ENCODE measurements at regions not wholly inside any gene's neighbourhood (a gene's known extent, or its start where the extent isn't known, plus 50 kb on each side); places are given as distances from the start of the nearest gene placed in this dataset.

- no peak for DNase-seq
Observed at GRCh38 chr13:39981056-39981455, 325.6 kb downstream of the COG6 start.

GRCh38 chr13:39982745-39983144 lies 327.3 kb downstream of the COG6 start:
- no peak for DNase-seq

- DNase-seq = no peak
Observed at GRCh38 chr13:39985071-39985470, 329.6 kb downstream of the COG6 start.

GRCh38 chr13:39988351-39988750 lies 332.9 kb downstream of the COG6 start:
- DNase-seq = no peak

- DNase-seq = no peak
Observed at GRCh38 chr13:39998166-39998565, 342.7 kb downstream of the COG6 start.

GRCh38 chr13:40002016-40002415 lies 346.6 kb downstream of the COG6 start:
- no peak for DNase-seq

GRCh38 chr13:40013554-40013953 lies 358.1 kb downstream of the COG6 start:
- no peak for DNase-seq

- no peak for DNase-seq
Observed at GRCh38 chr13:40016953-40017660, 361.6 kb downstream of the COG6 start.

- DNase-seq = no peak
Observed at GRCh38 chr13:40017662-40018262, 362.3 kb downstream of the COG6 start.

GRCh38 chr13:40023595-40024203 lies 368.2 kb downstream of the COG6 start:
- DNase-seq = no peak

GRCh38 chr13:40024204-40024966 lies 368.9 kb downstream of the COG6 start:
- no peak for DNase-seq

GRCh38 chr13:40024967-40025714 lies 369.7 kb downstream of the COG6 start:
- no peak for DNase-seq

- DNase-seq = no peak
Observed at GRCh38 chr13:40026174-40026585, 370.7 kb downstream of the COG6 start.

GRCh38 chr13:40026741-40027140 lies 371.3 kb downstream of the COG6 start:
- no peak for DNase-seq

- DNase-seq = no peak
Observed at GRCh38 chr13:40028446-40028845, 373.0 kb downstream of the COG6 start.

- DNase-seq = no peak
Observed at GRCh38 chr13:40031031-40031430, 375.6 kb downstream of the COG6 start.

- DNase-seq = no peak
Observed at GRCh38 chr13:40039061-40039460, 383.6 kb downstream of the COG6 start.

- DNase-seq = no peak
Observed at GRCh38 chr13:40042991-40043390, 387.5 kb downstream of the COG6 start.

GRCh38 chr13:40043764-40044163 lies 388.3 kb downstream of the COG6 start:
- no peak for DNase-seq

GRCh38 chr13:40047322-40047771 lies 391.9 kb downstream of the COG6 start:
- no peak for DNase-seq

GRCh38 chr13:40048551-40048950 lies 393.1 kb downstream of the COG6 start:
- no peak for DNase-seq

GRCh38 chr13:40052954-40053353 lies 397.5 kb downstream of the COG6 start:
- DNase-seq = no peak

- DNase-seq = no peak
Observed at GRCh38 chr13:40053401-40053800, 397.9 kb downstream of the COG6 start.

All from NCI-H187 treated with DMSO at 0.1 percent for 48 hours (cell line).